GM12878 (cell line): ENCODE measurements at regions not wholly inside any gene's neighbourhood (a gene's known extent, or its start where the extent isn't known, plus 50 kb on each side); places are given as distances from the start of the nearest gene placed in this dataset.

Experiments
- ATAC-seq: fragments of 200-7000 bp; cut with Tn5 transposase; 3 replicates; pipeline ENCODE4 v1.9.1; 2020; ENCODE audit warnings: mild to moderate bottlenecking, moderate library complexity
- BruUV-seq: library from RNA; stranded (reverse); fragments of 400-500 nt; replicated peaks from 2 replicates; lab custom pipeline; 2021; lab: Mats Ljungman, UMichigan
- CTCF ChIA-PET: fragments of 300-600 bp; sonication (Branson Sonifier 250); formaldehyde crosslinking; extraction: SDS; loops from one replicate; lab custom pipeline; 2021; ENCODE audit warnings: inconsistent platforms; lab: Yijun Ruan, JAX
- POLR2A ChIA-PET: fragments of 350-600 bp; formaldehyde crosslinking; extraction: SDS; loops from one replicate; lab custom pipeline; 2021; ENCODE audit warnings: inconsistent platforms; lab: Charles Lee
- RAD21 ChIA-PET: fragments of 300-600 bp; sonication (Branson Sonifier 250); formaldehyde crosslinking; loops from one replicate; lab custom pipeline; 2023; ENCODE audit warnings: antibody characterized with exemption; ENCODE audit not compliant: unreplicated experiment; lab: Charles Lee
- SMC1A ChIA-PET: fragments of 300-600 bp; sonication (Branson Sonifier 250); formaldehyde crosslinking; loops from one replicate; lab custom pipeline; 2023; ENCODE audit not compliant: unreplicated experiment, uncharacterized antibody; lab: Charles Lee
- DNase-seq: peaks from one replicate; pipeline ENCODE4 v3.0.0-alpha.2; 2011; ENCODE audit warnings: low read depth, low spot score
- FAIRE-seq: peaks from 3 replicates; lab custom pipeline; 2011; peaks lifted over from hg19 to GRCh38; lab: Jason Lieb, UNC
- H2AFZ ChIP-seq: 2 replicates; pipeline ENCODE4 v1.6.0; 2011; ENCODE audit warnings: low read depth, low read length, control low read depth; ENCODE audit not compliant: control insufficient read depth
- H3K27ac ChIP-seq: 2 replicates; pipeline ENCODE4 v1.5.1; 2011; ENCODE audit warnings: control low read depth; ENCODE audit not compliant: control insufficient read depth, insufficient read depth
- H3K27me3 ChIP-seq, 2 experiments: replicated peaks in 1 of 2; 2 replicates each; pipeline versions ENCODE4 v1.6.0 to v1.6.1; 2011; ENCODE audit warnings: low read length in 1 of 2; ENCODE audit not compliant: control insufficient read depth in 2 of 2, insufficient read depth in 2 of 2
- H3K36me3 ChIP-seq, 2 experiments: 2 replicates each; pipeline ENCODE4 v1.5.1; 2011; ENCODE audit warnings: low read length in 1 of 2; ENCODE audit not compliant: control insufficient read depth in 2 of 2, insufficient read depth in 2 of 2
- H3K4me1 ChIP-seq: 2 replicates; pipeline ENCODE4 v1.6.1; 2011; ENCODE audit warnings: mild to moderate bottlenecking, low read length, moderate library complexity, mixed read lengths; ENCODE audit not compliant: control insufficient read depth, insufficient read depth
- H3K4me2 ChIP-seq: 2 replicates; pipeline ENCODE4 v1.6.0; 2011; ENCODE audit warnings: control low read depth; ENCODE audit not compliant: control insufficient read depth, insufficient read depth
- H3K4me3 ChIP-seq: fragments of 200-600 bp; sonication (generic); 2 replicates; pipeline ENCODE4 v1.5.1; 2016
- H3K79me2 ChIP-seq: 2 replicates; pipeline ENCODE4 v1.6.0; 2011; ENCODE audit warnings: low read length; ENCODE audit not compliant: control insufficient read depth, insufficient read depth
- H3K9ac ChIP-seq: 2 replicates; pipeline ENCODE4 v1.8.0; 2011; ENCODE audit warnings: low read length, control low read depth, mixed read lengths; ENCODE audit not compliant: control insufficient read depth, insufficient read depth
- H3K9me3 ChIP-seq: replicated peaks from 3 replicates; pipeline ENCODE4 v1.5.1; 2011; ENCODE audit warnings: mild to moderate bottlenecking, low read length; ENCODE audit not compliant: control insufficient read depth, insufficient read depth
- H4K20me1 ChIP-seq: 2 replicates; pipeline ENCODE4 v1.6.0; 2011; ENCODE audit not compliant: control insufficient read depth, insufficient read depth
- CHD2 ChIP-seq: IDR thresholded peaks from 2 replicates; pipeline ENCODE4 v1.6.1; 2011; ENCODE audit warnings: low read depth, low read length, improper control_type of control experiment, borderline replicate concordance
- EP300 ChIP-seq, 2 experiments: fragments of 150-350 bp in 1 of 2; IDR thresholded peaks; 2 replicates each; pipeline ENCODE4 v1.6.1; 2011 to 2012; ENCODE audit warnings: low read depth in 2 of 2, low read length in 2 of 2, borderline replicate concordance in 1 of 2, improper control_type of control experiment in 1 of 2, inconsistent platforms in 1 of 2; ENCODE audit not compliant: control insufficient read depth in 1 of 2
- MEF2A ChIP-seq: IDR thresholded peaks from 2 replicates; pipeline ENCODE4 v1.6.1; 2011; ENCODE audit warnings: low read depth, mild to moderate bottlenecking, low read length, moderate library complexity; ENCODE audit not compliant: insufficient read depth
- MXI1 ChIP-seq: fragments of 150-350 bp; IDR thresholded peaks from 2 replicates; pipeline ENCODE4 v1.6.1; 2011; ENCODE audit warnings: low read depth, mild to moderate bottlenecking, inconsistent platforms, low read length, improper control_type of control experiment
- NR2C1 ChIP-seq: fragments of 450-650 bp; IDR thresholded peaks from 2 replicates; pipeline ENCODE4 v1.6.1; 2017; ENCODE audit warnings: antibody characterized with exemption, mild to moderate bottlenecking, moderate library complexity
- SRF ChIP-seq, 2 experiments: IDR thresholded peaks; 2 replicates each; pipeline ENCODE4 v1.6.1; 2011; ENCODE audit warnings: low read depth in 2 of 2, low read length in 2 of 2, mild to moderate bottlenecking in 1 of 2, moderate library complexity in 1 of 2
- SUPT20H ChIP-seq: IDR thresholded peaks from 2 replicates; pipeline ENCODE4 v1.6.1; 2011; ENCODE audit warnings: low read depth, mild to moderate bottlenecking, low read length, moderate library complexity, borderline replicate concordance; ENCODE audit not compliant: control insufficient read depth
- WGBS: methylation state at CpG from one replicate; pipeline ENCODE4 v1.1.6; 2016; ENCODE audit warnings: low lambda C conversion rate; ENCODE audit not compliant: insufficient replicate concordance, insufficient coverage; ENCODE audit errors: missing lambda C conversion rate; 5-methylcytosine and 5-hydroxymethylcytosine counted together
- in situ Hi-C: fragments of 300-500 bp; cut with MboI; formaldehyde crosslinking; loops from 9 replicates; pipeline ENCODE4 v1.14.3; 2018; ENCODE audit warnings: mixed read lengths
- intact Hi-C: fragments of 100-400 bp; cut with micrococcal nuclease; formaldehyde crosslinking; loops from one replicate; pipeline ENCODE4 v1.14.2; 2022; ENCODE audit not compliant: unreplicated experiment
- TF ChIP-seq, protein P1 (sequence below): fragments of 450-650 bp; IDR thresholded peaks from 2 replicates; pipeline ENCODE4 v1.6.1; 2017; ENCODE audit warnings: mild to moderate bottlenecking, low read depth, inconsistent platforms; ENCODE audit not compliant: poor library complexity, severe bottlenecking
- TF ChIP-seq, protein P2 (sequence below): fragments of 150-350 bp; IDR thresholded peaks from 2 replicates; pipeline ENCODE4 v1.6.1; 2016; ENCODE audit warnings: low read depth, low read length
- TF ChIP-seq, protein P3 (sequence below): fragments of 450-650 bp; IDR thresholded peaks from 2 replicates; pipeline ENCODE4 v1.6.1; 2017; ENCODE audit warnings: antibody characterized with exemption, mild to moderate bottlenecking, moderate library complexity

DNA sequence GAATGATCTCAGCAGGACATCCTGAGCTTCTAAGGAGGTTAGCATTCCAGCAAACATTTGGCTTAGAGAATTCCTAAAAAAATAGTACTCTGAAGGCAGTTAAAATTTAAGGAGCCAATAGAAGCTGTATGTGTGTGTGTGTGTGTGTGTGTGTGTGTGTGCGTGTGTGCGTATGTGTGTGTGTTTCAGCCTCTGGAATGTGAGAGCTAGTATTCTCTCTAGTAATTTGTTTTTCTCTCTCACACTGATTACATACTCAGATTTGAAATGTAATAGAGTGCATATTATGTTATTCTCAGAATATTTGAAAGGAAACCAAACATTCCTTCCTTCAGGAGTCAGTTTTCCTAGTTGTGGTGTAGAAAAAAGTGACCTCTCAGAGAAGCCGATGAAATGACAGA lies 279.6 kb downstream of the TMEM38B start (continued):
- TF ChIP-seq, protein P1, sequence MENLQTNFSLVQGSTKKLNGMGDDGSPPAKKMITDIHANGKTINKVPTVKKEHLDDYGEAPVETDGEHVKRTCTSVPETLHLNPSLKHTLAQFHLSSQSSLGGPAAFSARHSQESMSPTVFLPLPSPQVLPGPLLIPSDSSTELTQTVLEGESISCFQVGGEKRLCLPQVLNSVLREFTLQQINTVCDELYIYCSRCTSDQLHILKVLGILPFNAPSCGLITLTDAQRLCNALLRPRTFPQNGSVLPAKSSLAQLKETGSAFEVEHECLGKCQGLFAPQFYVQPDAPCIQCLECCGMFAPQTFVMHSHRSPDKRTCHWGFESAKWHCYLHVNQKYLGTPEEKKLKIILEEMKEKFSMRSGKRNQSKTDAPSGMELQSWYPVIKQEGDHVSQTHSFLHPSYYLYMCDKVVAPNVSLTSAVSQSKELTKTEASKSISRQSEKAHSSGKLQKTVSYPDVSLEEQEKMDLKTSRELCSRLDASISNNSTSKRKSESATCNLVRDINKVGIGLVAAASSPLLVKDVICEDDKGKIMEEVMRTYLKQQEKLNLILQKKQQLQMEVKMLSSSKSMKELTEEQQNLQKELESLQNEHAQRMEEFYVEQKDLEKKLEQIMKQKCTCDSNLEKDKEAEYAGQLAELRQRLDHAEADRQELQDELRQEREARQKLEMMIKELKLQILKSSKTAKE: no peak
- TF ChIP-seq SRF (IDR thresholded peaks at IDR 0.05; ENCODE audit: low read depth in 2 of 2, low read length in 2 of 2): no peak
- no peak for TF ChIP-seq NR2C1

DNA sequence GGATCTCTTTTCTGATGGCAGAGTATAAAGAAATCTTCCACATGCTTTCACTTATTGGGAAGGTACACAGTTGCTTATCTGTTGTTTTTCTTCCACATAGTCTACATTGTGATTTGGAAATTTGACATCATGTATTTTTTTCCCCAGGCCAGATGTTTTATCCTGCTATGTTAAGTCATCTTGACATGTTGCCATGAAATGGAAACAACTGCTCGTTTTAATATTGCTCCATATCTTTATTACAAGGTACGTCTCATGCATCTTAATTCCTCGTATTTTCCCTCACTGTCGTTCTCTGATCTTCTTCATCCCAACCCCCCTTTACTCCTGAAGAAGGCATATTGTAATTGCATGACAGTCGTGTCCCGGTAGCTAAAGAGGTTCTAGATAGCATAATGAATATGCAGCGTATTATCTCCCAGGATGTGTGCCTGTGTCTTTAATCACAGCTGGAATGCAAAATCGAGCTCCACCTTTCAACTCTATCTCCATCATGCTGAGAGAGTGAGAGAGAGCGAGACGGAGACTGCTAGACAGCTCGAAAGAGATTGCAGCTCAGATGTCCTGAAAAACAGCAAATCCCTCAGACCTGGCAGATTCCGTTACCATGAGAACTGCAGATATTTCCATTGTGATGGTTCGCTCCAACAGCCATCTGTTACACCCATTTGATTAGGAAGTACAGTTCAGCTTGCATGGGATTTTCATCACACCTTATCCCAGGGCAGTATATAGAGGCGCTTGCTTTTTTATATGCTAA lies 281.7 kb downstream of the TMEM38B start:
- Histone ChIP-seq H3K36me3 (no peaks in the 10 kb centered on the region), H3K27ac (no peak overlapping the region), H3K4me3 (no peak overlapping the region), H2AFZ (no peak overlapping the region), H3K27me3 (no peaks in the 10 kb centered on the region), H3K4me1 (no peaks in the 10 kb centered on the region), H4K20me1 (no peaks in the 10 kb centered on the region), H3K4me2 (no peak overlapping the region), H3K9me3 (no peaks in the 10 kb centered on the region), H3K9ac (no peak overlapping the region), H3K79me2 (no peaks in the 10 kb centered on the region)
- intact Hi-C loops: no loop called here
- CTCF ChIA-PET: interaction anchor here (1.0 kb wide), 1 partner anchor 94 kb away, joined by 3 read pairs; no protein-coding TSS in a partner anchor
- RAD21 ChIA-PET: no interaction called here
- 35% methylated on average over 14 of the region's 14 CpGs for WGBS
- in situ Hi-C loops: no loop called here
- SMC1A ChIA-PET: no interaction called here
- POLR2A ChIA-PET: no interaction called here
- TF ChIP-seq, protein P2, sequence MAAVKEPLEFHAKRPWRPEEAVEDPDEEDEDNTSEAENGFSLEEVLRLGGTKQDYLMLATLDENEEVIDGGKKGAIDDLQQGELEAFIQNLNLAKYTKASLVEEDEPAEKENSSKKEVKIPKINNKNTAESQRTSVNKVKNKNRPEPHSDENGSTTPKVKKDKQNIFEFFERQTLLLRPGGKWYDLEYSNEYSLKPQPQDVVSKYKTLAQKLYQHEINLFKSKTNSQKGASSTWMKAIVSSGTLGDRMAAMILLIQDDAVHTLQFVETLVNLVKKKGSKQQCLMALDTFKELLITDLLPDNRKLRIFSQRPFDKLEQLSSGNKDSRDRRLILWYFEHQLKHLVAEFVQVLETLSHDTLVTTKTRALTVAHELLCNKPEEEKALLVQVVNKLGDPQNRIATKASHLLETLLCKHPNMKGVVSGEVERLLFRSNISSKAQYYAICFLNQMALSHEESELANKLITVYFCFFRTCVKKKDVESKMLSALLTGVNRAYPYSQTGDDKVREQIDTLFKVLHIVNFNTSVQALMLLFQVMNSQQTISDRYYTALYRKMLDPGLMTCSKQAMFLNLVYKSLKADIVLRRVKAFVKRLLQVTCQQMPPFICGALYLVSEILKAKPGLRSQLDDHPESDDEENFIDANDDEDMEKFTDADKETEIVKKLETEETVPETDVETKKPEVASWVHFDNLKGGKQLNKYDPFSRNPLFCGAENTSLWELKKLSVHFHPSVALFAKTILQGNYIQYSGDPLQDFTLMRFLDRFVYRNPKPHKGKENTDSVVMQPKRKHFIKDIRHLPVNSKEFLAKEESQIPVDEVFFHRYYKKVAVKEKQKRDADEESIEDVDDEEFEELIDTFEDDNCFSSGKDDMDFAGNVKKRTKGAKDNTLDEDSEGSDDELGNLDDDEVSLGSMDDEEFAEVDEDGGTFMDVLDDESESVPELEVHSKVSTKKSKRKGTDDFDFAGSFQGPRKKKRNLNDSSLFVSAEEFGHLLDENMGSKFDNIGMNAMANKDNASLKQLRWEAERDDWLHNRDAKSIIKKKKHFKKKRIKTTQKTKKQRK: no peak
- TF ChIP-seq SUPT20H (no peak), MEF2A (no peak), CHD2 (no peak), EP300 (IDR thresholded peaks at IDR 0.05; ENCODE audit: borderline replicate concordance in 1 of 2, control insufficient read depth in 1 of 2, low read depth in 2 of 2, low read length in 2 of 2) (no peak), MXI1 (no peak)
- TF ChIP-seq, protein P3, sequence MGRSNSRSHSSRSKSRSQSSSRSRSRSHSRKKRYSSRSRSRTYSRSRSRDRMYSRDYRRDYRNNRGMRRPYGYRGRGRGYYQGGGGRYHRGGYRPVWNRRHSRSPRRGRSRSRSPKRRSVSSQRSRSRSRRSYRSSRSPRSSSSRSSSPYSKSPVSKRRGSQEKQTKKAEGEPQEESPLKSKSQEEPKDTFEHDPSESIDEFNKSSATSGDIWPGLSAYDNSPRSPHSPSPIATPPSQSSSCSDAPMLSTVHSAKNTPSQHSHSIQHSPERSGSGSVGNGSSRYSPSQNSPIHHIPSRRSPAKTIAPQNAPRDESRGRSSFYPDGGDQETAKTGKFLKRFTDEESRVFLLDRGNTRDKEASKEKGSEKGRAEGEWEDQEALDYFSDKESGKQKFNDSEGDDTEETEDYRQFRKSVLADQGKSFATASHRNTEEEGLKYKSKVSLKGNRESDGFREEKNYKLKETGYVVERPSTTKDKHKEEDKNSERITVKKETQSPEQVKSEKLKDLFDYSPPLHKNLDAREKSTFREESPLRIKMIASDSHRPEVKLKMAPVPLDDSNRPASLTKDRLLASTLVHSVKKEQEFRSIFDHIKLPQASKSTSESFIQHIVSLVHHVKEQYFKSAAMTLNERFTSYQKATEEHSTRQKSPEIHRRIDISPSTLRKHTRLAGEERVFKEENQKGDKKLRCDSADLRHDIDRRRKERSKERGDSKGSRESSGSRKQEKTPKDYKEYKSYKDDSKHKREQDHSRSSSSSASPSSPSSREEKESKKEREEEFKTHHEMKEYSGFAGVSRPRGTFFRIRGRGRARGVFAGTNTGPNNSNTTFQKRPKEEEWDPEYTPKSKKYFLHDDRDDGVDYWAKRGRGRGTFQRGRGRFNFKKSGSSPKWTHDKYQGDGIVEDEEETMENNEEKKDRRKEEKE: no peak
- no peak for FAIRE-seq
- ATAC-seq: no peak
- no TSS peak for BruUV-seq
- no peak for DNase-seq
